Activated naive CD4-positive, alpha-beta T cell treated with anti-CD3 and anti-CD28 coated beads, Interleukin-2, amount 10 ng/mL, durations not matched to agents 7 days and 5 days (primary cell): ENCODE measurements at regions not wholly inside any gene's neighbourhood (a gene's known extent, or its start where the extent isn't known, plus 50 kb on each side); places are given as distances from the start of the nearest gene placed in this dataset.

Experiments
- CTCF ChIA-PET: fragments of 350-600 bp; sonication (Branson Sonifier 250); formaldehyde crosslinking; loops from one replicate; lab custom pipeline; 2021; ENCODE audit warnings: antibody characterized with exemption; lab: Charles Lee
- DNase-seq: peaks from one replicate; pipeline ENCODE4 v3.0.0-alpha.2; 2020
- H3K27ac Mint-ChIP-seq: one replicate; pipeline ENCODE4 v1.8.0; 2021; ENCODE audit warnings: mild to moderate bottlenecking, moderate library complexity, mixed read lengths
- H3K27me3 Mint-ChIP-seq: one replicate; pipeline ENCODE4 v1.8.0; 2021; ENCODE audit warnings: mild to moderate bottlenecking, mixed read lengths
- H3K36me3 Mint-ChIP-seq: one replicate; pipeline ENCODE4 v1.8.0; 2021; ENCODE audit warnings: mixed read lengths
- H3K4me1 Mint-ChIP-seq: one replicate; pipeline ENCODE4 v1.8.0; 2021; ENCODE audit warnings: mixed read lengths
- H3K4me3 Mint-ChIP-seq: one replicate; pipeline ENCODE4 v1.8.0; 2021; ENCODE audit warnings: mild to moderate bottlenecking, moderate library complexity, mixed read lengths
- H3K9me3 Mint-ChIP-seq: one replicate; pipeline ENCODE4 v1.8.0; 2021; ENCODE audit warnings: mixed read lengths

DNA sequence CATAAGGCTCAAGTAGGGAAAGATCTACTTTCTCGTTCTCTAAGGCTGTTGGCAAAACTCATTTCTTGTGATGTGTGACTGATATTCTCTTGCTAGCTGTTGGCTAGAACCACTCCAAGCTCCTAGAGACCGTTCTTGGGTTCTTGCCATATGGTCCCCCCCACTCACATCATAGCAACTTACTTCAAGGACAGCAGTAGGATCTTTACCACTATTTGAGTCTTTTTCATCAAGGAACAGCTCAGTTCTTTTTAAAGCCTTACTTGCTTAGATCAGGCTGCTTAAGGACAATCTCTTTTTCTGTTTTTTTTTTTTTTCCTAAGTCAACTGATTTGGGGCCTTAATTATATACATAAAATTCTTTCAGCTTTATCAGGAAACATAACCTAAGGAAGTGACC lies 251.1 kb downstream of the GPR37 start:
- no peak overlapping the region for H3K27ac Mint-ChIP-seq
- DNase-seq: no peak
- H3K36me3 Mint-ChIP-seq: no peaks in the 10 kb centered on the region
- CTCF ChIA-PET: no interaction called here
- H3K4me1 Mint-ChIP-seq: no peaks in the 10 kb centered on the region
- H3K27me3 Mint-ChIP-seq: no peaks in the 10 kb centered on the region
- no peak overlapping the region for H3K4me3 Mint-ChIP-seq
- peaks cover 6% of the 10 kb centered on the region for H3K9me3 Mint-ChIP-seq

GRCh38 chr7:124497176-124497575 lies 268.4 kb downstream of the GPR37 start:
- Mint-ChIP-seq H3K27me3 (no peaks in the 10 kb centered on the region), H3K4me3 (no peak overlapping the region), H3K9me3 (peaks cover 5% of the 10 kb centered on the region), H3K27ac (no peak overlapping the region), H3K36me3 (no peaks in the 10 kb centered on the region), H3K4me1 (no peaks in the 10 kb centered on the region)
- CTCF ChIA-PET: no interaction called here
- DNase-seq: no peak

DNA sequence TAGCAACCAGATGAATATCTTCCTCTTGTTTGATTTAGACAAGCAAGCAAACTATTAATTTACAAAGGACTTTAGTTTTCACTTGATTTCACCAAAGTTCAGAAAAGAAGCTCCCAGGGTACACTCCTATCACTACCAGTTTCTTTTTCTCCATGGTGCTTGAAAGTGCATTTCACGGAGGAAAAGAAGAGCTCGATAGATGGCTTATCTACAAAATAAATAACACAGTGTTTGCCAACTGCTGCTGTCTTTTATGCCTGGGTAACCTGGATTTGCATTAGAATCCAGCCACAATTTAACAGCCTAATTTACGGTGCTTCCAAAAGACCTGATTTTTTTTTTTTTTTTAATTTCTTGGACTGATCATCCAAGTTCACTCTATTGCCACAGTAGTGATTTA lies 275.7 kb downstream of the GPR37 start:
- no peaks in the 10 kb centered on the region for H3K27me3 Mint-ChIP-seq
- H3K27ac Mint-ChIP-seq: no peak overlapping the region
- no peaks in the 10 kb centered on the region for H3K36me3 Mint-ChIP-seq
- no peak overlapping the region for H3K4me3 Mint-ChIP-seq
- DNase-seq: no peak
- no peaks in the 10 kb centered on the region for H3K4me1 Mint-ChIP-seq
- no peaks in the 10 kb centered on the region for H3K9me3 Mint-ChIP-seq
- CTCF ChIA-PET: no interaction called here

- no peak overlapping the region for H3K27ac Mint-ChIP-seq
Observed at GRCh38 chr7:124489082-124489819, 276.3 kb downstream of the GPR37 start.

DNA sequence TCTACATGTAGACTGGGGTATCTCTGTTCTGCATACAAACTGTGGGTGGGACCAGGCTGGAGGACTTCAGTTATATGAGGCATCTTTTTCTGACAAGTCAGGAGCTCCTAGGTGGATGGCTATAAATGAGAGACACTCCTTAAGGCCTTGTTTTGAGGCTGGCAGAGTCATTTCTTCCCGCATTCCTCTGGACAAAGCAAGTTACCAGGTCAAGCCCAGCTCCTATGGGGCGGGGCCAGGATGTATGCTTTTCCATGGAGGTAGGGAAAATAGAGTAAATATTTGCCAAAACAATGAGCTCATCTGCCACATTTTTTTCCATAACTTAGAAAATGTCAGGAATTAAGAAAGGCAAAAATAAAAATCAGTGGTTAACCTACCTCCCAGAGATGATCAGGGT lies 283.4 kb downstream of the GPR37 start:
- DNase-seq: no peak
- Mint-ChIP-seq H3K27ac (no peak overlapping the region), H3K4me3 (no peak overlapping the region), H3K36me3 (no peaks in the 10 kb centered on the region), H3K27me3 (no peaks in the 10 kb centered on the region), H3K4me1 (no peaks in the 10 kb centered on the region), H3K9me3 (peaks cover 3% of the 10 kb centered on the region)
- CTCF ChIA-PET: no interaction called here

More at GRCh38 chr7:124489082-124489819, 276.3 kb downstream of the GPR37 start:
- no peaks in the 10 kb centered on the region for H3K9me3 Mint-ChIP-seq
- H3K4me1 Mint-ChIP-seq: no peaks in the 10 kb centered on the region
- DNase-seq: no peak
- CTCF ChIA-PET: no interaction called here
- H3K4me3 Mint-ChIP-seq: no peak overlapping the region
- H3K27me3 Mint-ChIP-seq: no peaks in the 10 kb centered on the region
- H3K36me3 Mint-ChIP-seq: no peaks in the 10 kb centered on the region

DNA sequence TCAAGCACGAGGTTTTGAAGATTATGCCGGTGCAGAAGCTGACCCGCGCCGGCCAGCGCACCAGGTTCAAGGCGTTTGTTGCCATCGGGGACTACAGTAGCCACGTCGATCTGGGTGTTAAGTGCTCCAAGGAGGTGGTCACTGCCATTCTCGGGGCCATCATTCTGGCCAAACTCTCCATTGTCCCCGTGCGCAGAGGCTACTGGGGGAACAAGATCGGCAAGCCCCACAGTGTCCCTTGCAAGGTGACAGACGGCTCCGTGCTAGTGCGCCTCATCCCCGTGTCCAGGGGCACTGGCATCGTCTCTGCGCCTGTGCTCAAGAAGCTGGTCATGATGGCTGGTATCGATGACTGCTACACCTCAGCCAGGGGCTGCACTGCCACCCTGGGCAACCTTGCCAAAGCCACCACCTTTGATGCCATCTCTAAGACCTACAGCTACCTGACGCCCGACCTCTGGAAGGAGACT lies 284.7 kb downstream of the GPR37 start:
- H3K27ac Mint-ChIP-seq: no peak overlapping the region
- no peaks in the 10 kb centered on the region for H3K4me1 Mint-ChIP-seq
- no peak for DNase-seq
- H3K4me3 Mint-ChIP-seq: no peak overlapping the region
- H3K27me3 Mint-ChIP-seq: no peaks in the 10 kb centered on the region
- peaks cover 3% of the 10 kb centered on the region for H3K9me3 Mint-ChIP-seq
- no peaks in the 10 kb centered on the region for H3K36me3 Mint-ChIP-seq
- CTCF ChIA-PET: no interaction called here

GRCh38 chr7:124480036-124480820 lies 285.4 kb downstream of the GPR37 start:
- no peak overlapping the region for H3K27ac Mint-ChIP-seq

GRCh38 chr7:124462249-124462648 lies 303.3 kb downstream of the GPR37 start:
- DNase-seq: no peak
- no peak overlapping the region for H3K27ac Mint-ChIP-seq

More at GRCh38 chr7:124480036-124480820, 285.4 kb downstream of the GPR37 start:
- Mint-ChIP-seq H3K4me1 (no peaks in the 10 kb centered on the region), H3K4me3 (no peak overlapping the region), H3K36me3 (no peaks in the 10 kb centered on the region), H3K9me3 (peaks cover 3% of the 10 kb centered on the region), H3K27me3 (no peaks in the 10 kb centered on the region)
- CTCF ChIA-PET: no interaction called here
- no peak for DNase-seq

DNA sequence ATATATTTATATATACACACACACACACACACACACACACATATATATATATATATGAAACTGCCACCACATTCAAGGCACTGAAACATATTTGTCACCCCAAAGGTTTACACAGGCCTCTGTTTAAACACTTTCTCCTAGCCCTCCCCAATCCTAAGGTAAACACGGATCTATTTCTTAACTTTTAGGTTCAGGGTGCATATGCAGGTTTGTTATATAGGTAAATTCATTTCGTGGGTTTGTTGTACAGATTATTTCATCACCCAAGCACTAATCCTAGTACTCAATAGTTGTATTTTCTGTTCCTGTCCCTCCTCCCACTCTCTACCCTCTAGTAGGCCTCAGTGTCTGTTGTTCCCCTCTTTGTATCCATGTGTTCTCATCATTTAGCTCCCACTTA lies 305.0 kb downstream of the GPR37 start:
- Mint-ChIP-seq H3K9me3 (peaks cover 4% of the 10 kb centered on the region), H3K4me3 (no peak overlapping the region), H3K27ac (no peak overlapping the region), H3K36me3 (no peaks in the 10 kb centered on the region), H3K4me1 (no peaks in the 10 kb centered on the region), H3K27me3 (no peaks in the 10 kb centered on the region)
- CTCF ChIA-PET: no interaction called here
- no peak for DNase-seq

More at GRCh38 chr7:124462249-124462648, 303.3 kb downstream of the GPR37 start:
- Mint-ChIP-seq H3K36me3 (no peaks in the 10 kb centered on the region), H3K9me3 (peaks cover 4% of the 10 kb centered on the region), H3K4me3 (no peak overlapping the region), H3K27me3 (no peaks in the 10 kb centered on the region), H3K4me1 (no peaks in the 10 kb centered on the region)
- CTCF ChIA-PET: no interaction called here

DNA sequence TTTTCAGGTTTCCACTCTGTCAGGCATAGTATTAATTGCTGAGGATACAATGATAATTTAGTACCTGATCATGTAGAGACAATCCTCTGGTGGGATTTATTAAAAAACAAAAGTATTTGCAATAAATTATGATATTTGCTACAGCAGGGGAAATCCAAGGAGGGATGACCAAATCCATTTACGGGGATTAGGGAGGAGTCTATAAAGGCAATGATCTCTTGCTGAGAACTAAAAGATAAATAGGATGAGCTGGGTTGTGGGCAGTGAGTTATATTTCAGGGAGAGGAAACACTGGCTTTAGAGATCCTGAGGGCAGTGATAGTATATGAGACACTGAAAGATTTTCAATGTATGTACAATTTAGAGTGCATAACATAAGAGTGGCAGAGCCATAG lies 305.5 kb downstream of the GPR37 start:
- Mint-ChIP-seq H3K27me3 (no peaks in the 10 kb centered on the region), H3K9me3 (peaks cover 6% of the 10 kb centered on the region), H3K4me3 (no peak overlapping the region), H3K27ac (no peak overlapping the region), H3K4me1 (no peaks in the 10 kb centered on the region), H3K36me3 (no peaks in the 10 kb centered on the region)
- no peak for DNase-seq
- CTCF ChIA-PET: no interaction called here

DNA sequence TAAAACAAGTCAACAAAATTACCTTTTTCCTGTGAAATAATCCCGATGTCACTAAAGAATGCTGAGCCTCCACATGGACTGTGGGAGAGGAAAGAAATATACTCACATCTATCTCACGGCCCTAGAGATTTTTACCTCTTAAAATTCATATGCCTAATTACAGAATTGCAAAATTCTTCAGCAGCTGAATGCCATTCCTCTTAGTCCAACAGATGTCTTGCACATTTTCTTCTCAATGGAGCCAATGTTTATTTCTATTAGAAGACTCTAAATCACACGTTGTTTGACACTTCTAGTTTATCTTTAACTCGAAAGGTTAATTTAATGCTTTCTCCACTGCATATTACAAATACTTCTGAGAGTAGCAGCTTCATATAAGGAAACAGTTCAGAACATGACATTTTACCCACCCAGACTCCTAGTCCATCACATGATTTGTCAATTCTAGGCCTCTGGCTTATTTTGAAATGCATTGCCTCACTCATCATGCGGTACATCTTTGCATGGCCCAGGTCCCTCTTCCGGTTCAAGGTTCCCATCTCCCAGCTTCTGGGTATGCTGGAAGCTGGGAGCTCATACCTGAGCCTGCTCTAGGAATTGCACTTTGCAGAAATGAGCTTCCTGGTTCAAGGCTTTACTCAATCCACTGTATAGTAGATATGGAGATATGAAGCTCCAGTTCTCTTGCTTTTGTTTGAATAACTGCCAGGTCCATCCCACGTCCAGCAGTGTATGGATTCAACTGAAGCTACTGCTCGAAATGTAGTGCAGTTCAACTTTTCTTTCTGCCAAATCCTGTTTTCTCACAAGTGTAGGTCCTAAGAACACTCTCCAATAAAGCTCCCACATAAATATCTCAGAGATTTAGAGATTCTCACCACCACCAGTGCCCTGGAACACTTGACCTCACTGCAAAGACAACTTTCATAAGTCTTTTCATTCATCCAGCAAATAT lies 306.2 kb downstream of the GPR37 start:
- CTCF ChIA-PET: no interaction called here
- Mint-ChIP-seq H3K4me1 (no peaks in the 10 kb centered on the region), H3K4me3 (no peak overlapping the region), H3K27me3 (no peaks in the 10 kb centered on the region), H3K27ac (no peak overlapping the region), H3K36me3 (no peaks in the 10 kb centered on the region), H3K9me3 (peaks cover 6% of the 10 kb centered on the region)
- no peak for DNase-seq

GRCh38 chr7:124457841-124458240 lies 307.8 kb downstream of the GPR37 start:
- CTCF ChIA-PET: no interaction called here

GRCh38 chr7:124456286-124456685 lies 309.3 kb downstream of the GPR37 start:
- Mint-ChIP-seq H3K4me1 (no peaks in the 10 kb centered on the region), H3K9me3 (peaks cover 2% of the 10 kb centered on the region), H3K36me3 (no peaks in the 10 kb centered on the region), H3K27ac (no peak overlapping the region), H3K27me3 (no peaks in the 10 kb centered on the region), H3K4me3 (no peak overlapping the region)
- DNase-seq: no peak
- CTCF ChIA-PET: interaction anchor here (0.6 kb wide), 1 partner anchor 531 kb away, joined by 3 read pairs; the partner anchor contains the start of gene SPAM1

More at GRCh38 chr7:124457841-124458240, 307.8 kb downstream of the GPR37 start:
- Mint-ChIP-seq H3K4me3 (no peak overlapping the region), H3K27me3 (no peaks in the 10 kb centered on the region), H3K4me1 (no peaks in the 10 kb centered on the region), H3K36me3 (no peaks in the 10 kb centered on the region), H3K27ac (no peak overlapping the region), H3K9me3 (peaks cover 2% of the 10 kb centered on the region)
- no peak for DNase-seq

DNA sequence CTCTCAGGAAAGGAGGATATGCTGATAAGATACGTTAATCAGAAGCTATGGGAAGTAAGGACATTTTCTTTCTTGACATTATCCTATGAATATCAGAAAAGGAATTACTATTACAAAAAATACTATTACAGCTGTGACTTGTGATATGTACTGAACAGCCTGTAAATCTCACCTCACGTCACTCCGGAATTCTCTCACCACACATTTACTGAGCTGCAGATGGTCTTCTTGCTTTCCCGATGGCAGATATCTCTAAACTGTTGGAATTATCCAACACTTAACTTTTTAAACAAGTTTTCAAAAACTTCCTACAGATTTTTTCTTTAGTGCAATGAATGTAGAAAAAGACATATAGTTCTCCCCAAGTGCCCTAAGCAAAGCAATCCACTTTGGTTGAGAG lies 313.4 kb downstream of the GPR37 start:
- no peak for DNase-seq
- CTCF ChIA-PET: no interaction called here
- no peaks in the 10 kb centered on the region for H3K36me3 Mint-ChIP-seq
- no peaks in the 10 kb centered on the region for H3K4me1 Mint-ChIP-seq
- H3K27me3 Mint-ChIP-seq: no peaks in the 10 kb centered on the region
- H3K27ac Mint-ChIP-seq: no peak overlapping the region
- H3K4me3 Mint-ChIP-seq: no peak overlapping the region
- peaks cover 2% of the 10 kb centered on the region for H3K9me3 Mint-ChIP-seq
